GM23248 (cell line): ENCODE measurements at regions not wholly inside any gene's neighbourhood (a gene's known extent, or its start where the extent isn't known, plus 50 kb on each side); places are given as distances from the start of the nearest gene placed in this dataset.

Source experiments
- EZH2 ChIP-seq: fragments of 200-600 bp; sonication (generic); IDR thresholded peaks from 2 replicates; pipeline ENCODE4 v1.6.1; 2018; ENCODE audit warnings: antibody characterized with exemption, mild to moderate bottlenecking; ENCODE audit not compliant: insufficient read depth, poor library complexity, severe bottlenecking
- EZH2phosphoT487 ChIP-seq: fragments of 200-600 bp; sonication (generic); IDR thresholded peaks from 2 replicates; pipeline ENCODE4 v1.6.1; 2018; ENCODE audit warnings: antibody characterized with exemption, moderate library complexity, mild to moderate bottlenecking, low read depth; ENCODE audit not compliant: insufficient read depth

DNA sequence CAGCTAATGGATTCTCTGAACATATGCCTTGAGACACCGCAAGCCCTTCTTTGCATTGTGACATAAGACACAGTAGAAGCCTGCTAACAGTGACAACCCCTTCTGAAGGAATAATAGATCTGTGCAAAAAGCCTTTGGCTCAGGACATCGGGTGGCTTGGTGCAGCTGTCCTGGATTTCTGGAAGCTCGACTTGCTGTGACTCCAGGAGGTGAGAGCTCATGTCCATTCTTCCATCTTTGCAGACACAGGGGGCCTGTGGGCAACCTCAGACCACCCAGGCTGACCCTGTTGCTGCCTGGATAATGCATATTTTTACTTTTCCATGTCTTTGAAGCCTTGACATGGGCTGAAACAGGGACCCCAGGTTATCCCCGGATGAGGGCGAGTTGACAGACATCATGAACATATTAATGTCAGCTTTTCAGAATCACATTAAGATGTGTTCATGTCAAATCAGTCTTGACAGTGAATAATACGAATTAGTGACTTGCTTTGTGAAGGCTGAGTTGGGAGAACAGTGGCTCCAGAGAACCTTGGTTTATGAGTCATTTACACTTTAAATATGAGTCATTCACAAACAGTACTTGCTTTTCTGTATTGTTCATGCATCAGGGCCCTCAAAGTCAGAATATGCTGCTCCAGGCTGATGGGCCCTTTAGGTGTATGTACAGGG is 66.8 kb upstream of the IYD start:
- TF ChIP-seq EZH2 = no peak
- TF ChIP-seq EZH2phosphoT487 = no peak
